Neural progenitor cell (in vitro differentiated cells): ENCODE measurements at regions not wholly inside any gene's neighbourhood (a gene's known extent, or its start where the extent isn't known, plus 50 kb on each side); places are given as distances from the start of the nearest gene placed in this dataset.

Experiments used
- DNase-seq: peaks from one replicate; pipeline ENCODE4 v3.0.0-alpha.2; 2016; ENCODE audit warnings: low spot score
- H2AFZ ChIP-seq: fragments of 200-600 bp; sonication (generic); replicated peaks from 2 replicates; pipeline ENCODE4 v1.6.1; 2016; ENCODE audit warnings: antibody characterized with exemption
- H3F3A ChIP-seq: fragments of 200-600 bp; sonication (generic); 2 replicates; pipeline ENCODE4 v1.6.1; 2016; ENCODE audit warnings: antibody characterized with exemption, low read depth
- H3K27ac ChIP-seq: fragments of 200-600 bp; sonication (generic); 2 replicates; pipeline ENCODE4 v1.5.1; 2016; ENCODE audit warnings: mild to moderate bottlenecking
- H3K27me3 ChIP-seq: fragments of 200-600 bp; sonication (generic); 2 replicates; pipeline ENCODE4 v1.6.1; 2016; ENCODE audit warnings: mild to moderate bottlenecking, moderate library complexity
- H3K36me3 ChIP-seq: fragments of 200-600 bp; sonication (generic); 2 replicates; pipeline ENCODE4 v1.5.1; 2016
- H3K4me1 ChIP-seq: fragments of 200-600 bp; sonication (generic); 2 replicates; pipeline ENCODE4 v1.6.1; 2016; ENCODE audit warnings: mixed run types
- H3K4me2 ChIP-seq: fragments of 200-600 bp; sonication (generic); 2 replicates; pipeline ENCODE4 v1.6.1; 2016
- H3K4me3 ChIP-seq: fragments of 200-600 bp; sonication (generic); 2 replicates; pipeline ENCODE4 v1.5.1; 2016
- H3K79me2 ChIP-seq: fragments of 200-600 bp; sonication (generic); 2 replicates; pipeline ENCODE4 v1.6.1; 2016; ENCODE audit warnings: low read depth
- H3K9ac ChIP-seq: fragments of 200-600 bp; sonication (generic); 2 replicates; pipeline ENCODE4 v1.6.1; 2016
- H3K9me3 ChIP-seq: fragments of 200-600 bp; sonication (generic); 2 replicates; pipeline ENCODE4 v1.5.1; 2016; ENCODE audit warnings: low read depth
- H4K20me1 ChIP-seq: fragments of 200-600 bp; sonication (generic); 2 replicates; pipeline ENCODE4 v1.6.1; 2016; ENCODE audit warnings: low read depth
- H3K27ac Mint-ChIP-seq: 3 replicates; pipeline ENCODE4 v1.8.0; 2021; ENCODE audit warnings: mixed read lengths
- H3K27me3 Mint-ChIP-seq: 2 replicates; pipeline ENCODE4 v1.8.0; 2022; ENCODE audit warnings: low read depth, mild to moderate bottlenecking, inconsistent platforms, moderate library complexity, mixed read lengths; ENCODE audit not compliant: insufficient read depth
- H3K36me3 Mint-ChIP-seq: 3 replicates; pipeline ENCODE4 v1.8.0; 2021; ENCODE audit warnings: mixed read lengths
- H3K4me1 Mint-ChIP-seq: 3 replicates; pipeline ENCODE4 v1.8.0; 2021; ENCODE audit warnings: mixed read lengths
- H3K4me3 Mint-ChIP-seq: 3 replicates; pipeline ENCODE4 v1.8.0; 2021; ENCODE audit warnings: mild to moderate bottlenecking, moderate library complexity, mixed read lengths
- H3K9me3 Mint-ChIP-seq: 3 replicates; pipeline ENCODE4 v1.8.0; 2020; ENCODE audit warnings: mixed read lengths
- CTCF ChIP-seq: fragments of 200-600 bp; sonication (generic); IDR thresholded peaks from 2 replicates; pipeline ENCODE4 v1.5.1; 2017; ENCODE audit warnings: antibody characterized with exemption, mild to moderate bottlenecking
- EZH2 ChIP-seq: fragments of 200-600 bp; sonication (generic); IDR thresholded peaks from 2 replicates; pipeline ENCODE4 v1.6.1; 2017; ENCODE audit warnings: antibody characterized with exemption, mild to moderate bottlenecking, moderate library complexity
- EZH2phosphoT487 ChIP-seq: fragments of 200-600 bp; sonication (generic); IDR thresholded peaks from 2 replicates; pipeline ENCODE4 v1.6.1; 2017; ENCODE audit warnings: antibody characterized with exemption

GRCh38 chr2:234189230-234189629, 138.7 kb downstream of the SPP2 start:
- peaks cover 6% of the 10 kb centered on the region for H3K9me3 Mint-ChIP-seq
- H3K27ac Mint-ChIP-seq = peak overlapping the region; percentile 43
- peaks cover 9% of the 10 kb centered on the region for H3K4me1 Mint-ChIP-seq
- no peaks in the 10 kb centered on the region for H3K79me2 ChIP-seq
- H3K27ac ChIP-seq = no peak overlapping the region
- no peaks in the 10 kb centered on the region for H3K27me3 Mint-ChIP-seq
- no peaks in the 10 kb centered on the region for H3F3A ChIP-seq
- peak overlapping the region; percentile 64 for H2AFZ ChIP-seq
- H3K4me3 Mint-ChIP-seq = no peak overlapping the region
- H4K20me1 ChIP-seq = no peaks in the 10 kb centered on the region
- H3K27me3 ChIP-seq = no peaks in the 10 kb centered on the region
- no peak overlapping the region for H3K4me3 ChIP-seq
- TF ChIP-seq CTCF (peak; percentile 39), EZH2 (no peak)
- no peak overlapping the region for H3K4me2 ChIP-seq
- peak; percentile 53 for DNase-seq
- H3K4me1 ChIP-seq = peaks cover 10% of the 10 kb centered on the region
- H3K9me3 ChIP-seq = no peaks in the 10 kb centered on the region
- no peaks in the 10 kb centered on the region for H3K36me3 Mint-ChIP-seq
- no peaks in the 10 kb centered on the region for H3K36me3 ChIP-seq
- H3K9ac ChIP-seq = no peak overlapping the region

GRCh38 chr2:234187646-234188174, 137.2 kb downstream of the SPP2 start:
- H3K9me3 ChIP-seq = no peaks in the 10 kb centered on the region
- H3K4me1 ChIP-seq = peaks cover 15% of the 10 kb centered on the region
- DNase-seq = no peak
- H3K27me3 Mint-ChIP-seq = no peaks in the 10 kb centered on the region
- no peak overlapping the region for H3K4me3 Mint-ChIP-seq
- TF ChIP-seq CTCF = no peak
- no peak for TF ChIP-seq EZH2phosphoT487
- TF ChIP-seq EZH2 = no peak
- H4K20me1 ChIP-seq = no peaks in the 10 kb centered on the region
- no peaks in the 10 kb centered on the region for H3K36me3 Mint-ChIP-seq
- no peaks in the 10 kb centered on the region for H3K36me3 ChIP-seq
- no peak overlapping the region for H3K27ac ChIP-seq
- H3K79me2 ChIP-seq = no peaks in the 10 kb centered on the region
- H3K4me2 ChIP-seq = no peak overlapping the region
- no peak overlapping the region for H3K27ac Mint-ChIP-seq
- no peak overlapping the region for H3K4me3 ChIP-seq
- no peak overlapping the region for H2AFZ ChIP-seq
- no peaks in the 10 kb centered on the region for H3F3A ChIP-seq
- peaks cover 9% of the 10 kb centered on the region for H3K4me1 Mint-ChIP-seq
- H3K27me3 ChIP-seq = no peaks in the 10 kb centered on the region
- no peak overlapping the region for H3K9ac ChIP-seq
- H3K9me3 Mint-ChIP-seq = peaks cover 6% of the 10 kb centered on the region

- no peak overlapping the region for H3K4me3 Mint-ChIP-seq
- TF ChIP-seq CTCF (no peak), EZH2phosphoT487 (no peak), EZH2 (no peak)
- no peak for DNase-seq
- no peaks in the 10 kb centered on the region for H4K20me1 ChIP-seq
- no peak overlapping the region for H2AFZ ChIP-seq
- no peaks in the 10 kb centered on the region for H3K9me3 ChIP-seq
- H3K9ac ChIP-seq = no peak overlapping the region
- no peak overlapping the region for H3K27ac Mint-ChIP-seq
- no peaks in the 10 kb centered on the region for H3K36me3 Mint-ChIP-seq
- no peaks in the 10 kb centered on the region for H3K79me2 ChIP-seq
- no peak overlapping the region for H3K27ac ChIP-seq
- H3K4me2 ChIP-seq = no peak overlapping the region
- H3K36me3 ChIP-seq = no peaks in the 10 kb centered on the region
- no peaks in the 10 kb centered on the region for H3F3A ChIP-seq
- H3K9me3 Mint-ChIP-seq = no peaks in the 10 kb centered on the region
- no peaks in the 10 kb centered on the region for H3K27me3 ChIP-seq
- peaks cover 3% of the 10 kb centered on the region for H3K27me3 Mint-ChIP-seq
- H3K4me3 ChIP-seq = no peak overlapping the region
- peaks cover 18% of the 10 kb centered on the region for H3K4me1 ChIP-seq
- H3K4me1 Mint-ChIP-seq = peaks cover 17% of the 10 kb centered on the region
Measured at GRCh38 chr2:234181121-234181520, 130.6 kb downstream of the SPP2 start.
